Panc1 (cell line): ENCODE measurements at regions not wholly inside any gene's neighbourhood (a gene's known extent, or its start where the extent isn't known, plus 50 kb on each side); places are given as distances from the start of the nearest gene placed in this dataset.
"Not testable (repeated sequence)": the region's sequence is repeated elsewhere in the genome, so short reads cannot be mapped to it uniquely, and the experiment has no call there.

ENCODE experiments used
- ATAC-seq: fragments of 200-7000 bp; cut with Tn5 transposase; 2 replicates; pipeline ENCODE4 v1.9.1; 2020; ENCODE audit warnings: mild to moderate bottlenecking, moderate library complexity
- BruUV-seq: library from RNA; stranded (reverse); fragments of 400-500 nt; replicated peaks from 2 replicates; lab custom pipeline; 2021; lab: Mats Ljungman, UMichigan
- CTCF ChIA-PET: fragments of 300-600 bp; sonication (Branson Sonifier 250); formaldehyde crosslinking; loops from one replicate; lab custom pipeline; 2022; ENCODE audit warnings: antibody characterized with exemption; lab: Charles Lee
- POLR2A ChIA-PET: fragments of 300-600 bp; sonication (Branson Sonifier 250); formaldehyde crosslinking; loops from one replicate; lab custom pipeline; 2022; ENCODE audit warnings: antibody characterized with exemption; lab: Charles Lee
- DNase-seq: peaks from one replicate; pipeline ENCODE4 v3.0.0-alpha.2; 2010; ENCODE audit warnings: low read depth, low spot score
- H3K27ac ChIP-seq: 2 replicates; pipeline ENCODE4 v1.5.1; 2011; ENCODE audit warnings: mild to moderate bottlenecking, low read length, inconsistent platforms
- H3K27me3 ChIP-seq: fragments of 200-500 bp; sonication (Bioruptor generic); 2 replicates; pipeline ENCODE4 v1.6.0; 2014; ENCODE audit warnings: low read length, inconsistent platforms; ENCODE audit not compliant: control insufficient read depth, insufficient read depth
- H3K36me3 ChIP-seq: fragments of 200-500 bp; sonication (Bioruptor generic); 2 replicates; pipeline ENCODE4 v1.5.1; 2014; ENCODE audit warnings: inconsistent platforms, mild to moderate bottlenecking, low read length, moderate library complexity; ENCODE audit not compliant: control insufficient read depth, insufficient read depth
- H3K4me1 ChIP-seq: 2 replicates; pipeline ENCODE4 v1.5.1; 2011; ENCODE audit warnings: inconsistent platforms, mild to moderate bottlenecking, low read length, moderate library complexity; ENCODE audit not compliant: control insufficient read depth, insufficient read depth
- H3K4me3 ChIP-seq, 2 experiments: 2 replicates each; pipeline ENCODE4 v1.5.1; 2011 to 2012; ENCODE audit warnings: low read depth in 2 of 2, low read length in 2 of 2, mild to moderate bottlenecking in 2 of 2, inconsistent platforms in 1 of 2, moderate library complexity in 1 of 2
- H3K9me3 ChIP-seq: fragments of 200-500 bp; sonication (Bioruptor generic); 2 replicates; pipeline ENCODE4 v1.5.1; 2014; ENCODE audit warnings: low read depth, mild to moderate bottlenecking, inconsistent platforms, low read length, moderate library complexity; ENCODE audit not compliant: control insufficient read depth, insufficient read depth
- CTCF ChIP-seq: fragments of 450-650 bp; IDR thresholded peaks from 2 replicates; pipeline ENCODE4 v1.5.1; 2017; ENCODE audit warnings: mild to moderate bottlenecking
- POLR2AphosphoS5 ChIP-seq: IDR thresholded peaks from 2 replicates; pipeline ENCODE4 v1.6.1; 2012; ENCODE audit warnings: mild to moderate bottlenecking, low read depth, low read length, moderate library complexity
- REST ChIP-seq, 2 experiments: IDR thresholded peaks; 2 replicates each; pipeline ENCODE4 v1.6.1; 2011 to 2012; ENCODE audit warnings: low read depth in 2 of 2, control low read depth in 1 of 2, low read length in 1 of 2, mild to moderate bottlenecking in 1 of 2, moderate library complexity in 1 of 2; ENCODE audit not compliant: insufficient read depth in 1 of 2
- SIN3A ChIP-seq: IDR thresholded peaks from 2 replicates; pipeline ENCODE4 v1.6.1; 2012; ENCODE audit warnings: low read depth, mild to moderate bottlenecking, low read length, moderate library complexity, borderline replicate concordance; ENCODE audit not compliant: insufficient read depth
- TCF7L2 ChIP-seq: IDR thresholded peaks from 2 replicates; pipeline ENCODE4 v1.6.1; 2011; ENCODE audit warnings: mild to moderate bottlenecking, low read depth, low read length, inconsistent platforms
- in situ Hi-C: cut with HindIII; loops from 2 replicates; pipeline ENCODE4 v1.10.0; 2016; ENCODE audit warnings: low sequenced_read_pairs, low pct_unique_long_range_greater_than_20kb
- intact Hi-C: fragments of 100-400 bp; cut with micrococcal nuclease; formaldehyde crosslinking; loops from one replicate; pipeline ENCODE4 v1.10.0; 2022; ENCODE audit not compliant: unreplicated experiment

GRCh38 chr12:60235261-60235660, 639.4 kb downstream of the SLC16A7 start:
- ChIA-PET CTCF (no interaction called here), POLR2A (no interaction called here)
- in situ Hi-C loops (no loop called here), intact Hi-C loops (no loop called here)
- Histone ChIP-seq H3K27me3 (no peaks in the 10 kb centered on the region), H3K4me3 (no peak overlapping the region), H3K27ac (no peak overlapping the region), H3K36me3 (no peaks in the 10 kb centered on the region), H3K4me1 (no peaks in the 10 kb centered on the region), H3K9me3 (no peaks in the 10 kb centered on the region)
- BruUV-seq: no TSS peak
- DNase-seq: no peak
- ATAC-seq: no peak
- TF ChIP-seq REST (IDR thresholded peaks at IDR 0.05; ENCODE audit: insufficient read depth in 1 of 2, low read depth in 2 of 2, low read length in 1 of 2): no peak
- no peak for TF ChIP-seq SIN3A
- TF ChIP-seq TCF7L2: no peak
- no peak for TF ChIP-seq POLR2AphosphoS5
- no peak for TF ChIP-seq CTCF

GRCh38 chr12:60236416-60236815, 640.6 kb downstream of the SLC16A7 start:
- H3K4me3 ChIP-seq, BruUV-seq, H3K36me3 ChIP-seq, in situ Hi-C loops, DNase-seq, intact Hi-C loops, ATAC-seq, H3K4me1 ChIP-seq, CTCF ChIA-PET, POLR2A ChIA-PET, H3K27ac ChIP-seq, H3K9me3 ChIP-seq, H3K27me3 ChIP-seq: not testable (repeated sequence)

- Histone ChIP-seq H3K27ac (no peak overlapping the region), H3K9me3 (no peaks in the 10 kb centered on the region), H3K27me3 (no peaks in the 10 kb centered on the region), H3K36me3 (no peaks in the 10 kb centered on the region), H3K4me1 (no peaks in the 10 kb centered on the region), H3K4me3 (no peak overlapping the region)
- DNase-seq (no peak), ATAC-seq (no peak)
- TF ChIP-seq CTCF (no peak), POLR2AphosphoS5 (no peak), SIN3A (no peak), TCF7L2 (no peak), REST (IDR thresholded peaks at IDR 0.05; ENCODE audit: insufficient read depth in 1 of 2, low read depth in 2 of 2, low read length in 1 of 2) (no peak)
- in situ Hi-C loops (no loop called here), intact Hi-C loops (no loop called here)
- BruUV-seq: no TSS peak
- CTCF ChIA-PET: no interaction called here
- POLR2A ChIA-PET: no interaction called here
Measured at GRCh38 chr12:60240891-60241290, 645.1 kb downstream of the SLC16A7 start.
